ENCODE measurements at regions not wholly inside any gene's neighbourhood (a gene's known extent, or its start where the extent isn't known, plus 50 kb on each side); places are given as distances from the start of the nearest gene placed in this dataset.

GRCh38 chr3:75332794-75333193, 331.3 kb upstream of the FRG2C start:
- Histone ChIP-seq H3K4me3 (no peak overlapping the region), H3K27me3 (no peaks in the 10 kb centered on the region), H3K36me3 (no peaks in the 10 kb centered on the region), H3K9me3 (no peaks in the 10 kb centered on the region), H3K27ac (no peak overlapping the region), H3K4me1 (no peaks in the 10 kb centered on the region)
- in situ Hi-C loops (cut with MboI; ENCODE audit: low sequenced_read_pairs in 4 of 4) (no loop called here), intact Hi-C loops (cut with DNase I; ENCODE audit: low total_unique reads) (no loop called here)
- ATAC-seq (no peak), DNase-seq (no peak)
- no peak for TF ChIP-seq POLR2A (IDR thresholded peaks at IDR 0.05)
- no peak for TF ChIP-seq CTCF (IDR thresholded peaks at IDR 0.05 in 4 of 5, conservative IDR thresholded peaks at IDR 0.05 in 1 of 5)

GRCh38 chr3:75334299-75334698, 329.8 kb upstream of the FRG2C start:
- ATAC-seq (no peak), DNase-seq (no peak)
- Histone ChIP-seq H3K27ac (no peak overlapping the region), H3K4me1 (no peaks in the 10 kb centered on the region), H3K9me3 (no peaks in the 10 kb centered on the region), H3K4me3 (no peak overlapping the region), H3K27me3 (no peaks in the 10 kb centered on the region), H3K36me3 (no peaks in the 10 kb centered on the region)
- in situ Hi-C loops (cut with MboI; ENCODE audit: low sequenced_read_pairs in 4 of 4) = no loop called here
- intact Hi-C loops (cut with DNase I; ENCODE audit: low total_unique reads) = no loop called here
- TF ChIP-seq POLR2A (IDR thresholded peaks at IDR 0.05) (no peak), CTCF (IDR thresholded peaks at IDR 0.05 in 4 of 5, conservative IDR thresholded peaks at IDR 0.05 in 1 of 5) (no peak)

GRCh38 chr3:75337226-75337900, 326.8 kb upstream of the FRG2C start:
- in situ Hi-C loops (cut with MboI; ENCODE audit: low sequenced_read_pairs in 4 of 4) = no loop called here
- ATAC-seq = no peak
- no peaks in the 10 kb centered on the region for H3K9me3 ChIP-seq
- no peaks in the 10 kb centered on the region for H3K4me1 ChIP-seq
- no peak for TF ChIP-seq CTCF (IDR thresholded peaks at IDR 0.05 in 4 of 5, conservative IDR thresholded peaks at IDR 0.05 in 1 of 5)
- no peaks in the 10 kb centered on the region for H3K36me3 ChIP-seq
- DNase-seq = no peak
- H3K4me3 ChIP-seq = no peak overlapping the region
- no peaks in the 10 kb centered on the region for H3K27me3 ChIP-seq
- H3K27ac ChIP-seq = no peak overlapping the region
- intact Hi-C loops (cut with DNase I; ENCODE audit: low total_unique reads) = no loop called here

- H3K4me1 ChIP-seq = no peaks in the 10 kb centered on the region
- H3K27me3 ChIP-seq = no peaks in the 10 kb centered on the region
- intact Hi-C loops (cut with DNase I; ENCODE audit: low total_unique reads) (no loop called here), in situ Hi-C loops (cut with MboI; ENCODE audit: low sequenced_read_pairs in 4 of 4) (no loop called here)
- no peak overlapping the region for H3K27ac ChIP-seq
- no peaks in the 10 kb centered on the region for H3K36me3 ChIP-seq
- H3K4me3 ChIP-seq = no peak overlapping the region
- ATAC-seq (no peak), DNase-seq (no peak)
- no peaks in the 10 kb centered on the region for H3K9me3 ChIP-seq
- TF ChIP-seq POLR2A (IDR thresholded peaks at IDR 0.05) (no peak), CTCF (IDR thresholded peaks at IDR 0.05 in 4 of 5, conservative IDR thresholded peaks at IDR 0.05 in 1 of 5) (no peak)
Observed at GRCh38 chr3:75338342-75338741, 325.8 kb upstream of the FRG2C start.
